Prostate gland (tissue), 2 donors: ENCODE measurements at regions not wholly inside any gene's neighbourhood (a gene's known extent, or its start where the extent isn't known, plus 50 kb on each side); places are given as distances from the start of the nearest gene placed in this dataset.

Source experiments
- DNase-seq: peaks from one replicate; pipeline ENCODE4 v3.0.0-alpha.2; 2019; ENCODE audit warnings: low spot score
- H3K27ac ChIP-seq, 2 donors: fragments of 200-600 bp; sonication (generic); 2 replicates each; pipeline ENCODE4 v1.5.1; 2017 to 2019
- H3K27me3 ChIP-seq: fragments of 200-600 bp; sonication (generic); replicated peaks from 2 replicates; pipeline ENCODE4 v1.5.1; 2019; ENCODE audit not compliant: insufficient read depth
- H3K36me3 ChIP-seq, 2 donors: fragments of 200-600 bp; sonication (generic); 1 replicate in 1 of 2; 2 replicates in 1 of 2; pipeline versions ENCODE4 v1.5.1 to v1.8.1; 2017 to 2019
- H3K4me1 ChIP-seq: fragments of 200-600 bp; sonication (generic); replicated peaks from 2 replicates; pipeline ENCODE4 v1.5.1; 2019
- H3K4me3 ChIP-seq, 2 donors: fragments of 200-600 bp; sonication (generic); 2 replicates each; pipeline ENCODE4 v1.5.1; 2017 to 2019
- H3K9me3 ChIP-seq: fragments of 200-600 bp; sonication (generic); 2 replicates; pipeline ENCODE4 v1.5.1; 2017
- CTCF ChIP-seq, 4 experiments: fragments of 200-600 bp in 2 of 4; fragments of 450-650 bp in 2 of 4; sonication (generic) in 2 of 4; IDR thresholded peaks; 1 replicate in 3 of 4; 2 replicates in 1 of 4; pipeline ENCODE4 v1.5.1; 2016 to 2019; ENCODE audit warnings: antibody characterized with exemption in 4 of 4, mild to moderate bottlenecking in 2 of 4, moderate library complexity in 2 of 4
- POLR2A ChIP-seq: fragments of 450-650 bp; IDR thresholded peaks from one replicate; pipeline ENCODE4 v1.6.1; 2016; ENCODE audit warnings: antibody characterized with exemption, mild to moderate bottlenecking
- POLR2AphosphoS5 ChIP-seq: sonication (generic); formaldehyde crosslinking; IDR thresholded peaks from one replicate; pipeline ENCODE4 v1.6.1; 2017; ENCODE audit warnings: antibody characterized with exemption
- WGBS: methylation state at CpG from one replicate; pipeline ENCODE4 v1.1.5; 2018; 5-methylcytosine and 5-hydroxymethylcytosine counted together
- intact Hi-C: fragments of 100-400 bp; cut with DNase I; formaldehyde crosslinking; loops from one replicate; pipeline ENCODE4 v1.14.2; 2022

GRCh38 chr3:107213044-107213669, 164.1 kb upstream of the CCDC54 start:
- intact Hi-C loops = no loop called here
- Histone ChIP-seq H3K27ac (no peak overlapping the region), H3K27me3 (no peaks in the 10 kb centered on the region), H3K4me3 (no peak overlapping the region), H3K9me3 (no peaks in the 10 kb centered on the region), H3K4me1 (no peaks in the 10 kb centered on the region), H3K36me3 (no peaks in the 10 kb centered on the region)
- WGBS = 71% methylated on average over 6 of the region's 6 CpGs
- TF ChIP-seq POLR2A (no peak), CTCF (IDR thresholded peaks at IDR 0.05) (no peak), POLR2AphosphoS5 (no peak)
- DNase-seq = no peak

GRCh38 chr3:107216229-107216628, 161.0 kb upstream of the CCDC54 start:
- 92% methylated on average over 5 of the region's 5 CpGs for WGBS

GRCh38 chr3:107216711-107217110, 160.5 kb upstream of the CCDC54 start:
- no peak overlapping the region for H3K4me3 ChIP-seq
- intact Hi-C loops = no loop called here
- no peaks in the 10 kb centered on the region for H3K27me3 ChIP-seq
- H3K4me1 ChIP-seq = no peaks in the 10 kb centered on the region
- H3K36me3 ChIP-seq = no peaks in the 10 kb centered on the region
- no peaks in the 10 kb centered on the region for H3K9me3 ChIP-seq
- TF ChIP-seq POLR2A (no peak), CTCF (IDR thresholded peaks at IDR 0.05) (no peak), POLR2AphosphoS5 (peak; percentile 13)
- DNase-seq = no peak
- 27% methylated on average over 3 of the region's 3 CpGs for WGBS
- peak overlapping the region in 1 of 2 donors; percentile 5 for H3K27ac ChIP-seq

More at GRCh38 chr3:107216229-107216628, 161.0 kb upstream of the CCDC54 start:
- H3K9me3 ChIP-seq = no peaks in the 10 kb centered on the region
- DNase-seq = no peak
- H3K27ac ChIP-seq = no peak overlapping the region
- no peaks in the 10 kb centered on the region for H3K27me3 ChIP-seq
- no peaks in the 10 kb centered on the region for H3K4me1 ChIP-seq
- no peak for TF ChIP-seq POLR2AphosphoS5
- no peak for TF ChIP-seq CTCF (IDR thresholded peaks at IDR 0.05)
- no peak for TF ChIP-seq POLR2A
- intact Hi-C loops = no loop called here
- no peak overlapping the region for H3K4me3 ChIP-seq
- H3K36me3 ChIP-seq = no peaks in the 10 kb centered on the region

- Histone ChIP-seq H3K27me3 (no peaks in the 10 kb centered on the region), H3K4me3 (no peak overlapping the region), H3K27ac (peak overlapping the region in 1 of 2 donors; percentile 5), H3K4me1 (no peaks in the 10 kb centered on the region), H3K9me3 (no peaks in the 10 kb centered on the region), H3K36me3 (no peaks in the 10 kb centered on the region)
- TF ChIP-seq POLR2AphosphoS5 (no peak), POLR2A (no peak), CTCF (IDR thresholded peaks at IDR 0.05) (no peak)
- intact Hi-C loops = no loop called here
- WGBS = 73% methylated on average over 5 of the region's 5 CpGs
- no peak for DNase-seq
Measured at GRCh38 chr3:107217172-107217571, 160.1 kb upstream of the CCDC54 start.

GRCh38 chr3:107218864-107219269, 158.4 kb upstream of the CCDC54 start:
- intact Hi-C loops = no loop called here
- 78% methylated on average over 5 of the region's 5 CpGs for WGBS
- Histone ChIP-seq H3K9me3 (no peaks in the 10 kb centered on the region), H3K4me1 (no peaks in the 10 kb centered on the region), H3K36me3 (no peaks in the 10 kb centered on the region), H3K27me3 (no peaks in the 10 kb centered on the region), H3K27ac (no peak overlapping the region), H3K4me3 (no peak overlapping the region)
- no peak for DNase-seq
- TF ChIP-seq POLR2AphosphoS5 (no peak), POLR2A (no peak), CTCF (IDR thresholded peaks at IDR 0.05) (no peak)
